GM21619 (cell line): ENCODE measurements at regions not wholly inside any gene's neighbourhood (a gene's known extent, or its start where the extent isn't known, plus 50 kb on each side); places are given as distances from the start of the nearest gene placed in this dataset.

Source experiments
- ATAC-seq: cut with Tn5 transposase; IDR thresholded peaks from one replicate; pipeline ENCODE4 v1.9.1; 2021; ENCODE audit not compliant: unreplicated experiment

DNA sequence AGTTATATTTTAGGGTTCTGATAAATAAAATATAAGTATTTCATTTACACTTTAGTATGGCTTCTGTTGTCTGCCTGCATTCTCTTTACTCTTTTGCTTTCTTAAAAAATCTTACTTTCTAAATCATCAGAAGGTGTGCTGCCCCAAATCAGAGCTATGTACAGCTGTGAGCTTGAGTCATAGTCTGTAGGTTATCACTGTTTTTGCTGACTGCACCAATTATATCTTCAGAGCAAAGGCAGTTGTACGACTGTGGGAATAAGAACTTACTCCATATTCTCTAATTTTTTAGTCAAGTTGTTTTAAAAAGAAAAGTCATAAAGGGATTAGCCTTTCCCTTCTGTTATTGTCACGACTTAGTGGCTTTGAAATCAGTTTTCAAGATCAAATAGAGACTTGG is 1649.0 kb downstream of the HACE1 start:
- no peak for ATAC-seq

DNA sequence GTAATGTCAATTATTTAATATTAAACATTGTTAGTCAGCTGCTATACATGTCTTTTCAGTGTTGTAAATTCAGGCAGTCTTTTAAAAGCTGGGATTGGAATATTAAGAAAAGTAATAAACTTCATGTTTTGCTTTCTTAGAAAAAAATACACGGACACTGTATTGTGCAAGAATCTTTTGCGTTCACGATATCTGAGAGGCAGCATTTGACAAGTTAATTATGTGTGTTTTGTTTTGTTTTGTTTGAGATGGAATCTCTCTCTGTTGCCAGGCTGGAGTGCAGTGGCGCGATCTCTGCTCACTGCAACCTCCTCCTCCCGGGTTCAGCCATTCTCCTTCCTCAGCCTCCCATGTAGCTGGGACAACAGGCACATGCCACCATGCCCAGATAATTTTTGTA is 1661.3 kb downstream of the HACE1 start:
- no peak for ATAC-seq

DNA sequence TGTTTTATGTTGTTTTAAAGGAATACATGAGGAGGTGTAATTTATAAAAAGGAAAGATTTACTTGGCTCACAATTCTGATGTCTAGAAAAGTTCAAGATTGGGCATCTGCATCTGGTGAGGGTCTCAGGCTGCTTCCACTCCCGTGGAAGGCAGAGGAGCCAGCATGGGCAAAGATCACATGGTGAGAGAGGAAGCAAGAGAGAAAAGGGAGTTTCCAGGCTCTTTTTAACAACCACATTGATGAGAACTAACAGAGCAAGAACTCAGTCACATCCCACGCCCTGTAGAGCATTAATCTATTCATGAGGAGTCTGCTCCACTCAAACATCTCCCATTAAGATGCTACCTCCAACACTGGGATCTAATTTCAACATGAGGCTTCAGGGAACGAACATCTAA is 1666.3 kb downstream of the HACE1 start:
- no peak for ATAC-seq

DNA sequence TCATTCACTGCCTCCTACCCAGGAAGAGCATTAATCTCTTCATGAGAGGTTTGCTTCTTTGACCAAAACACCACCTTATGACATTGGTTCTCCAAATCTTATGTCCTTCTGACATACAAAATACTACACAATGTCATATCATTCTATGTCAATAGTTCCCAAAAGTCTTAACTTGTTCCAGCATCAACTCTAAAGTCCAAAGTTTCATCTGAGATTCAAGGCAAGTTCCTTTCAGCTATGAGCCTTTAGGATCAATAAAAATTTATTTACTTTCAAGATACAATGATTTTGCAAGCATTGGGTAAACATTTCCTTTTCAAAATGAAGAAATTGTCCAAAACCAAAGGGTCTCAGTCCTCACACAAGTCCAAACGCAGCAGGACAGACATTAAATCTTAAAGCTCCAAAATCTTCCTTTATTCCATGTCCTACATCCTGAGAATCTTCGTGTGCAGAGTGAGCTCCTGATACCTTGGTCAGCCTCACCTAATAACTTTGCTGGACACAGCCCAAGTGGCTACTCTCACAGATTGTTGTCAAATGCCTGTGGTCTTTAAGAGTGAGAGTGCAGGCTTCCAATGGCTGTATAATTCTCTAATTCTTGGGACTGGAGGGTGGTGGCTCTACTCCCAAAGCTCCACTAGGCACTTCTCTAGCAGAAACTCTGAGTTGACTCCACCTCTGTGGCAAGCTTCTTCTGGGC is 1668.2 kb downstream of the HACE1 start:
- ATAC-seq = no peak

DNA sequence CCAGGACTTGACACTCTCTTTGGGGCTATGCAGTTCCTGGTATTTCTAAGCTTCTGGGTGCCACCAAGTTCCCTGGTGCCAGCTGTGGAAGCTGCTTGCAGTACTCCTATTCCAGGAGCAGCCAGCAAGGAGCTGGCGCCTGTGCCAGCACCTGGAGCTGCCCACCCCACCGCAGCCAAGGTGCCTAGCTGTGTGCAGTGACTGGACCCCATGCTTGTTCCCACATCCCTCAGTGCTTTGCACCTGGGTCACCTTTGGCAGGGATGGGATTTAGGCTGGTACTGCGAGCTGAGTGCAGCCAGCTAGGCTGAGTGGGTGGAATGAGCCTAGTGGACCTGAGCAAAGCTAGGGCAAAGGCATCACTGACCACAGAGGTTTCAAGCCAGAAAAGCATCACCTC is 1674.9 kb downstream of the HACE1 start:
- no peak for ATAC-seq

DNA sequence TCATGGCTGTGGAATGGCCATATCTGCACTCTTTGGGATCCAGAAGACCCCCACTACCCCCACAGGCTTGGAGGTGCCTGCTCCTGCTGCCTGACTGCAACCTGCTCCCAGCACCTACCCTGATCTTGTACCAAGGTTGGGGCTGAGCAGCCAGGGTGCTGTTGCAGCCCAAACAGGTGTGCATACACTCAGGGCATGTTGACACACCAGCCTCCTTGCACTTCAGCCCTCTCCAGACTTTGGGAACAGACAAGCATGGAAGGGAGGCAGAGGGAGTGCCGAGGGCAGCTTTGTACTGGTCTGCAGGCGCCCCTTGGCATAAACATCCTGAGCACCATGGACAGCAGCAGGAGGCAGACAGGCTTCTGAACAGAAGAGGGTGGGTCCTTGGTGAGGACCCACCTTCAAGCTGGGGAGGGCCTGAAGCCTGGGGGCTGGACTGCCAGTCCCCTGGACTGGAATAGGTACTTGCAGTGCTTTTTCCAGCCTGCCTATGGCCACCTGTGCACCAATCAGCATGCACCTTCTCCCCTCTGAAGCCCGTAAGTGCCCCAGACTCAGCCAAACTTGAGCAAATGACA is 1675.8 kb downstream of the HACE1 start:
- ATAC-seq = no peak

DNA sequence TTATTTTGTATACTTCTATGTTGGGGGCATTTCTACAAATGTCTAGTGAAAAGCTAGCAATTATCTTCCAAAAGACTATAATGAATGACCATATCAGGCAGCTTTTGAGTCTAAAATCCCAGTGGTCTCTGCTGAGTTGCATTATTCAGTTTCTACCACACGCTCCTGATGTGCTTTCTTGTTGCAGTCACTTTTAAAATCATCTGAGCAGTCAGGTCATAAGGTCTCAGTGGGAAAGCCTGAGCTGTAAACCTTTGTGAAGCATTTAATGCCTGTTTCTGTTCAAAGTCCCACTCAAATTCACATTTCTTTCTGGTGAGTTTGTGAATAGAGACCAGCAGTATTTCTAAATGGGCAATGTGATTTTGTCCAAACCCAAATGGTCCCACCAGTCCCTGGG is 1681.5 kb downstream of the HACE1 start:
- ATAC-seq = no peak

DNA sequence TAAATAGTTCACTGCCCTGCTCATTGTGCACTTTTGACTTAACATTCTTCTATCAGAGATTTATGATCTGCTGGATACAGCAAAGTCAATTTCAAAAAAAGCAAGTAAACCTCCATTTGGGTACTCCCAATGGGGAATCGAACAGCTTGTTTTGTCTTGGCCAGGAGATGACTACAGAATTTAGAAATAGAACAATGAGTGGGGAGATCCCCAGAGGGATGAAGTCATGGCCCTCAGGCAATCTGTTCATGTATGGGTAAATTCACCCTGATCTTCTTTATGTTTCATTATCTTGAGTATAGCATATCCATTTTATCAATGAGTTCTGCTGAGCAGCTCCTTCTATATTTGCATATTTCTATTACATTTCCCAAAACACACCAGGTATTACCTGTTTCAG is 1681.9 kb downstream of the HACE1 start:
- ATAC-seq = no peak

DNA sequence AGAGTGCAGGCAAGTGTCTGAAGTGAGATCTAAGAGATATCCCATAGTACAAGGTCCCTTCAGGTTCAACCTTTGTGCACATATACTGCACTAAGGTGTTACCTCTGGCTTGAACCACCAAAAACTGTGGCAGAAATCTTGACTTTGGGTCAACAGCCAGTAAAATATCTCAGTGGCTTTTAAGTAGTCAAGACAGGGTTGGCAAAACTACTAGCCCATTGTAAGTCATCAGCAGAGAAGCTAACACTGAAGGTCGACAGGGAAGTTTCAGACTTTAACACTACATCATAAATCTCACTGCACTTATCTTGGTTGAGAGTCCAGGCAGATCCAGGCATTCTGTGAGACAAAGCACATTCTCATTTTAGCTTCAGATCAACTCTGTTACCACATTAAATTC is 1684.7 kb downstream of the HACE1 start:
- no peak for ATAC-seq

DNA sequence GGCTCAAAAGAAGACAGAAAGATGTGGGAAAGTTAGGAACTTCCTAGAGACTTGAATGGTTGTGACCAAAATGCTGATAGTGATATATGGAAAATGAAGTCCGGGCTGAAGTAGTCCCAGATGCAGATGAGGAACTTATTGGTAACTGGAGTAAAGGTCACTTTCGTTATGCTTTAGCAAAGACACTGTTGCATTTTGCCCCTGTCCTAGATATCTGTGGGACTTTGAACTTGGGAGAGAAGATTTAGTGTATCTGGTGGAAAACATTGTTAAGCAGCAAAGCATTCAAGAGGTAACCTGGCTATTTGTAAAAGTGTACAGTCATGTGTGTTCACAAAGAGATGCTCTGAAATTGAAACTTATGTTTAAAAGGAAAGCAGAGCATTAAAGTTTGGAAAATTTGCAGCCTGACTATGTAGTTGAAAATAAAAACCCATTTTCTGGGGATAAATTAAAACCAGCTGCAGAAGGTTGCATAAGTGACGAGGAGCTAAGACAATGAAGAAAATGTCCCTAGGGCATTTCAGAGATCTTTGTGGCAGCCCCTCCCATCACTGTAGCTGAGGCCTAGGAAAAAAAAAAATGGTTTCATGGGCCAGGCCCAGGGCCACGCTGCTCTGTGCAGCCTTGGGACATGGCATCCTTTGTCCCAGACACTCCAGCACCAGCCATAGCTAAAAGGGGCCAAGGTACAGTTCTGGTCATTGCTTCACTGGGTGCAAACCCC is 1692.2 kb downstream of the HACE1 start:
- no peak for ATAC-seq

DNA sequence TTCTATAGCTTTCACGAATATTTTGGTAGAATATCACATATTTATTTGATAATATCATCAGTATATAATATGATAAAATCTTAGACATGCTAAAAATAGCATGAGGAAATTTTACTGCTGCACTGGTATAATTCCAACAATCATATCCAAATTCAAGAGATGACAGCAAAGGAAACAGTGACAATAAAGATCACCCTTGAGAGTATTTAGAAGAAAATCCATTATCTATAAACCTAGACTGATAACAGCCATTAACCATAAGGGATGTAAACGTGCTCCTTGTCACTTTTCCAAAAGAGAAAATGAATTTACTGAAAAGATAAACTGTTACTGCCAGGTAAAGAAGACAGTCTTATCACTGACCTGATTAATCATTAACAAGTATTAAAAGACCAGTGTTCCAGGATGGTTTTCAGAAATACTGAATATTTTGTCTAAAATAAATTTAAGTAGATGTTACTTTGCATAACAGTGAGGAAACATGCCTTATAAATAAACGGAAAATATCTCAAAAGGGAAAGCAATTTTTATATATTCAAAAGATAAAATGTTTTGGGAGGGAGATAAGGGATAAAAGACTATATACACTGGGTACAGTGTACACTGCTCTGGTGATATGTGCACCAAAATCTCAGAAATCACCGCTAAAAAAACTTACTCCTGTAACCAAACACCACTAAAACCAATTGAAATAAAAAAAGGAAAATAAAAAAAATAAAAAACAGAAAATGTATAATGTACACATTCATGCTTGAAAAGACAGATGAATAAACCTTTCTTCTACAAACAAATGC is 1704.7 kb downstream of the HACE1 start:
- no peak for ATAC-seq

DNA sequence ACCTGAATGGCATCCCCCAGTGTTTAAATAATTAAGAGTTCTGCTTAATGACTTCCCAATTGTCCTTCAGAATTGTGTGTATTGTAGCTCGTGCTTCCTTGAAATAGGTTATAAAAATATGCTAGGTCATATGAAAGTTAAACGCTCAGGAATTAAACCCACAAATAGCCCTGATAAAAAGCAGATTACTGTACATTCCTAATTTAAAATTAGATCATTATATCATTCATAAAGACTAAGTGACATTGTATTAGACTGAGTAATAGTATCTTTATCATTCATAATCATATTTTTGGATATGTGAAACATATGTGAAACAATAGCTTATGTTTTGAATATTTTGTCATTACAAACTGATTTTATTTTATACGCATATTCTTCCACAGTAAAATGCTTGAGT is 1706.7 kb downstream of the HACE1 start:
- no peak for ATAC-seq

DNA sequence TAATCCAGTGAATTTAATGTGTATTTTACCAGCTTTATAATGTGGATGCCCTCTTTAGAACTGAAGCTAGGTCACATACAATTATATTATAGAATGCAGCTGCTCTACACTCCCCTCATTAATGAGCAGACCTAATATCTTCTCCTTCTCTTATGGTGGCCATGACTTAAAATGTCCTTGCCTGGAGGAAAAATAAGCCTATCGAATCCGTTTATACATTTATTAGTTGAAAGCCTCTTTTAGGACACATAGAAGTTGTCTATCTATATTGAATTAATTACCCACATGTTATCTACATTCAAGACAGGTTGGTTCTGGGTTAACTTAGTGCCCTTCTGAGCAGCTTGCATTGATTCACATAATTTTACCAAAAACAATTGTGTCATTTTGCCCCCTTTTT is 1716.8 kb downstream of the HACE1 start:
- no peak for ATAC-seq

DNA sequence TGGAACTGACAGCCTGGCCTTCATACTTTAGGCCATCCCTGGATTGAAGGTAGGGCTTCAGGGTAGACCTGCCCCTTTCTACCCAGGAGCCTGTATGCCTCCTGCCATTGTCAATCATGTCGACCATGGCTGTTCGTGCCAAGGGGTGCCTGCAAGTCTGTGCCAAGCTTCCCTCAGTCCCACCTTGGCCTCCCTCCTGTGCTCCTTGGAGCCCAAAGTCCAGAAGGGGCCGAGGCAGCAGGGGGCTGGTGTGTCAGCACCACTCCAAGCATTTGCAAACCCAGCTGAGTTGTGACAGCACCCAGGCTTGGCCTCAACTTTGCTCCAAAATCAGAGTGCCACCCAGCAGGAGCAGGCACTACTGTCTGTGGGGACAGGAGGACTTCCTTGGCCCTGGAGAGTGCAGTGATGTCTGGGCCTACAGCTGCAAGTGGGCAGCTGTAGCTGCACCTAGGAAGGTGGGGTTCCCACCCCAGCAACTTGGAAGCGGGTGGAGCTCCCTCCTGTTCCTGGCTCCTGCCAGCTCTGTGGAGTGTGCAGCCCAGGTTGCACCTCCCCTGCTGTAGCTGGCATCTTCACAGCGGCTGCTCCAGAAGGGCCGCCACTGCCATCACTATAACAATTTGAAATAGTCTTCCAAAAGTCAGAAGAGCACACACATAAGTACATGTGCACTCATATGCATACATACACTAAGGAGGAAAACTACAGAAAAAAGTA is 1719.3 kb downstream of the HACE1 start:
- ATAC-seq = no peak

DNA sequence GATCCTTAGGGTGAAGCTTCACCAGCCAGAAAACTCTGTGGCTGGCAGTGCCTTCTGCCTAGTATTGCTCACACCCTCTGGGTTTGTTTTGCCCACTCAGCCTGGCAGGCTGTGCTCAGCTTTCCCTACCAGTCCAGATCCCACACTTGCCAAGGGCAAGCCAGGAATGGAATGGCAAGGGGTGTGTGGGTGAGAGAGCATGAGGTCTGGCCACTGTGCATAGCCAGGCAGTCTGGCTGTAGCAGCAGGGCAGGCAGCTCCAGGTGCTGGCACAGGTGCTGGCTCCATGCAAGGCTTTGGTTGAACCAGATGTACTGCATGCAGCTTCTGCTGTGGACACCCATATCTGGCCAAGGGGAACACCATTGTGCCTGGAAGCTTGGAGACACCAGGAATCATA is 1720.3 kb downstream of the HACE1 start:
- no peak for ATAC-seq

DNA sequence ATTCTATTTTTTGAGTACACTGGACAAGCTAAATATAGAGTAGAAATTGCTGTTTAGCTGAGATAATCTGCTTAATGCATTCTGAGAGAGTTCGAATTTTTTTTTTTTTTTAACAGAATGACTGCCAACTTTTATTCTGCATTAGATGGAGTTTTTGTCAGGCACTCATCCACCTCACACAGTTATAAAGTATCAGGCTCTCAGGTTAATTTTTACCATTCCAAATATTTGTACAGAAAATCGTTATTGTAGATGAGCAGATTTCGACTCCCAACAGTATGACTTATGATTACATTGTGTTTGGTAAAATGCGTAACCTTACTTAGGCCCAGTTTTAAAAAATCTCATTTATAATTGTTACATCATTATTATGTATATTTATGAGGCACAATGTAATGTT is 1731.0 kb downstream of the GRIK2 start:
- no peak for ATAC-seq

DNA sequence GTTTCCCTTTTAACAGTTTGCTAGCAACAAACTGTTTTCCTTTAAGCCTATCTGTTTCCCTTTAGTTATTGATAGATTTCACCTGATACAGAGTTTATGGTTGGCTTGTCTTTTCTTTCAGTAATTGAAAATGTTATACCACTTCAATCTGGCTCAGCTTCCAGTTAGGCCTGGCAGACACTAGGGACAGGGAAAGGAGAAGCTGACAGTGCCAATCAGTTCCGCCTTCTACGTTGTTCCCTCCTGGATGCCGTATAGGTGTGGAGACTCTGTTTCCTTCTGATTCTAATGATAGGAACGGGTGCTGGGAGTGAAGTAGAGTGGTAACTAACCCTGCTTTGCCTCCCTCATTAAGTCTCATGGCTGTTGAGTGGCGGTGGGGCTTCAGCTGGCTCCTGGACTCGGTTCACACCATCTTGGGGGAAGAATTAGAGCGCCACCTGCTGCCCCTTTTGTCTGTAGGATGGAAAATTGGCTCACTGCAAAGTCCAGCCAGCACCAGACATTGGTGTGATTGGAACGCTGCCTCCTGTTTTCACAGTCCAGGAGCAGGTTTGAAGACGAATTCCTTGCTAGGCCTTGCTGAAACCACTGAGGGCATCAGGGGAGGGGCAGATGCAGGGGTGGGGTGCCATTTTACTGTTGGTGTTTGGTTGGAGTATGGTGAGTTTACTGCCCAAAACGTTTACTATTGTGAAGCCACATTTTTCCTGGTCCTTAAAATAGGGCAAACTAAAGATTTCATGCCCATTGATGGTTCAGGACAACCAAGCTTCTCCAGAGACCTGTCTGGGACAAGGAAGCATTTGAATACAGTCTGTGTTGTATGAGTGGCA is 1729.5 kb downstream of the GRIK2 start:
- ATAC-seq = peak; percentile 56

DNA sequence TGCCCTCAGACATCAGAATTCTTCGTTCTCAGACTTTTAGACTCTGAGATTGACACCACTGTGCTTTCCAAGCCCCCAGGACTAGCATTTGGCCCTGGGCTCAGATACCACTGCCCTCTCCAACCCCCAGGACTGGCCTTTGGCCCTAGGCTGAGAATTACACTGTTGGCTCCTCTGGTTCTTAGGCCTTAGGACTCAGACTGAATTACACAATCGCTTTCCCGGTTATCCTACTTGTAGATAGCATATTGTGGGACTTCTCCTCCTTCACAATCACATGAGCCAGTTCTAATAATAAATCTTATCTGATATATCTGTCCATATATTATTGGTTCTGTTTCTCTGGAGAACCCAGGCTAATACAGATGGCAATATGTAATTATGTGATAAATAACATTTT is 1725.5 kb downstream of the GRIK2 start:
- ATAC-seq = no peak

DNA sequence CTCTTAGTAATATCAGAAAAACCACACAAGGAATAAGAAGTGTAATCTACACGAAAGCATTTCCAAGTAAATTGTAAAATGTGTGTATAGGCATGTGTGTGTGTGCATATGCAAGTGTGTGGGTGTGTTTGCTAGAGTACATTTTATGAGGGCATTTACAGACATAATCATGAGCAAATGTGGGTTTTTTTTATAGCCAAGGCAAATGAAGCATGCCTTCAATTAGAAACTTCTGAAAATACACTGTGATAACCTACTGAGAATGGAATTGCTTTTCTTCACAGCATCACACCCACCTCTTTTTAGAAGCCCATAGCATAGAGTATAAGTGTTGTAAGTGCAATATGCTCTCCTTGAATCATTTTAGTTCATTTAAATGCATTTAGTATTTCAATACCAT is 1721.1 kb downstream of the GRIK2 start:
- no peak for ATAC-seq

DNA sequence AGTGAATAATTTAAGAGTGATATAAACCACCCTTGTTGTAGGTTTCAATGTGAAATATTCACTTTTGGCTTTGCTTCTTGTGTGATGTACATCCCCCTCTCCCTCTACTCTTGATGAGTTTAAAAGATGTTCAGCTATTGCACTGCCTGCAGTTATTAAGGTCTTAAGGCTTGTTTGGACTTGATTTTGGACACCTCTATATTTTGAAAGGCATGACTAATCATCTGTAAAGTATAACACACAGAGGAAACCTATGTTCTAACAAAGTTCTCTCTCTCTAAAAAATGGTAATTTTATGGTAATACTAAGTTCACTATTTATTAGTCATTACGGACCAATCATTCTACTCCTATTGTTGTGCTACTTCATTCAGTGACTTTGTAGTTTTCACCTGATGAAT is 1719.9 kb downstream of the GRIK2 start:
- ATAC-seq = no peak
